Esophagus muscularis mucosa (tissue), 4 donors: ENCODE measurements at regions not wholly inside any gene's neighbourhood (a gene's known extent, or its start where the extent isn't known, plus 50 kb on each side); places are given as distances from the start of the nearest gene placed in this dataset.

ENCODE experiments used
- DNase-seq: peaks from one replicate; pipeline ENCODE4 v3.0.0-alpha.2; 2017; ENCODE audit errors: extremely low spot score
- H3K27ac ChIP-seq, 4 donors: fragments of 200-600 bp; sonication (generic); replicated peaks in 1 of 4; 1 replicate in 3 of 4; 2 replicates in 1 of 4; pipeline ENCODE4 v1.5.1; 2016 to 2019; ENCODE audit warnings: mild to moderate bottlenecking in 1 of 4
- H3K27me3 ChIP-seq, 4 donors: fragments of 200-600 bp; sonication (generic); one replicate each; pipeline versions ENCODE4 v1.5.1 to v1.6.0; 2016 to 2019
- H3K36me3 ChIP-seq, 4 donors: fragments of 200-600 bp; sonication (generic); one replicate each; pipeline ENCODE4 v1.5.1; 2016 to 2019
- H3K4me1 ChIP-seq, 4 donors: fragments of 200-600 bp; sonication (generic); one replicate each; pipeline ENCODE4 v1.5.1; 2016 to 2019
- H3K4me3 ChIP-seq, 4 donors: fragments of 200-600 bp; sonication (generic); 1 replicate in 2 of 4; 2 replicates in 2 of 4; pipeline ENCODE4 v1.5.1; 2016 to 2019; ENCODE audit warnings: mild to moderate bottlenecking in 4 of 4, moderate library complexity in 1 of 4
- H3K9me3 ChIP-seq, 4 donors: fragments of 200-600 bp; sonication (generic); 1 replicate in 3 of 4; 2 replicates in 1 of 4; pipeline ENCODE4 v1.5.1; 2016 to 2019
- EP300 ChIP-seq: sonication (generic); formaldehyde crosslinking; IDR thresholded peaks from one replicate; pipeline ENCODE4 v1.6.1; 2017; ENCODE audit warnings: antibody characterized with exemption
- POLR2A ChIP-seq: fragments of 450-650 bp; IDR thresholded peaks from one replicate; pipeline ENCODE4 v1.6.1; 2017; ENCODE audit warnings: antibody characterized with exemption, moderate library complexity, mild to moderate bottlenecking, low read depth
- POLR2AphosphoS5 ChIP-seq, 2 donors: sonication (generic); formaldehyde crosslinking; IDR thresholded peaks; one replicate each; pipeline ENCODE4 v1.6.1; 2017; ENCODE audit warnings: antibody characterized with exemption in 2 of 2
- WGBS: methylation state at CpG from one replicate; pipeline ENCODE4 v1.1.5; 2018; 5-methylcytosine and 5-hydroxymethylcytosine counted together
- intact Hi-C: fragments of 100-400 bp; cut with DNase I; formaldehyde crosslinking; loops from one replicate; pipeline ENCODE4 v1.15.1; 2023
- TF ChIP-seq, protein P1 (sequence below), 3 experiments: fragments of 200-600 bp in 2 of 3; fragments of 450-650 bp in 1 of 3; sonication (generic) in 2 of 3; IDR thresholded peaks; one replicate each; pipeline ENCODE4 v1.5.1; 2017 to 2019; ENCODE audit warnings: antibody characterized with exemption in 3 of 3, mild to moderate bottlenecking in 2 of 3, moderate library complexity in 1 of 3

DNA sequence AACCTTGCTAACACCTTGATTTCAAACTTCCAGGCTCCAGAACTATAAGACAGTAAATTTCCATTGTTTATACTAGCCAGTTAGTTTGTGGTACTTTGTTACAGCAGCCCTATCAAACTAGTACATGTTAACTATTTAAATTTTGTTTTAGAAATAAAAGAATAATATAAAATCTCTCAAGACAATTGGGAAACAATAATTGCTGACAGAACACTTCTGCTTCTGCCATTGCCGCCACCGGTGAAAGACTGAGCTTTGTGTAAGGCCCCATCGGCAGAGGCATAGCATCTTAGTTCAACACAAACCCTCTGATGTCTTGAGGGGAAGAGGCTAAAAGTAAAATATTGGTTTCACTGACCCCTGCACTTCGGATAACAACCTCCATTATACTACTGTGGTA is 1607.1 kb upstream of the SEL1L start:
- intact Hi-C loops, result no loop called here
- no peak for DNase-seq
- WGBS, result 86% methylated on average over 4 of the region's 4 CpGs
- Histone ChIP-seq H3K27ac (no peak overlapping the region), H3K27me3 (no peaks in the 10 kb centered on the region), H3K4me1 (no peaks in the 10 kb centered on the region), H3K36me3 (no peaks in the 10 kb centered on the region), H3K4me3 (no peak overlapping the region), H3K9me3 (no peaks in the 10 kb centered on the region)
- TF ChIP-seq, protein P1, sequence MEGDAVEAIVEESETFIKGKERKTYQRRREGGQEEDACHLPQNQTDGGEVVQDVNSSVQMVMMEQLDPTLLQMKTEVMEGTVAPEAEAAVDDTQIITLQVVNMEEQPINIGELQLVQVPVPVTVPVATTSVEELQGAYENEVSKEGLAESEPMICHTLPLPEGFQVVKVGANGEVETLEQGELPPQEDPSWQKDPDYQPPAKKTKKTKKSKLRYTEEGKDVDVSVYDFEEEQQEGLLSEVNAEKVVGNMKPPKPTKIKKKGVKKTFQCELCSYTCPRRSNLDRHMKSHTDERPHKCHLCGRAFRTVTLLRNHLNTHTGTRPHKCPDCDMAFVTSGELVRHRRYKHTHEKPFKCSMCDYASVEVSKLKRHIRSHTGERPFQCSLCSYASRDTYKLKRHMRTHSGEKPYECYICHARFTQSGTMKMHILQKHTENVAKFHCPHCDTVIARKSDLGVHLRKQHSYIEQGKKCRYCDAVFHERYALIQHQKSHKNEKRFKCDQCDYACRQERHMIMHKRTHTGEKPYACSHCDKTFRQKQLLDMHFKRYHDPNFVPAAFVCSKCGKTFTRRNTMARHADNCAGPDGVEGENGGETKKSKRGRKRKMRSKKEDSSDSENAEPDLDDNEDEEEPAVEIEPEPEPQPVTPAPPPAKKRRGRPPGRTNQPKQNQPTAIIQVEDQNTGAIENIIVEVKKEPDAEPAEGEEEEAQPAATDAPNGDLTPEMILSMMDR (IDR thresholded peaks at IDR 0.05), result no peak
- TF ChIP-seq POLR2A (no peak), POLR2AphosphoS5 (IDR thresholded peaks at IDR 0.05) (no peak), EP300 (no peak)

DNA sequence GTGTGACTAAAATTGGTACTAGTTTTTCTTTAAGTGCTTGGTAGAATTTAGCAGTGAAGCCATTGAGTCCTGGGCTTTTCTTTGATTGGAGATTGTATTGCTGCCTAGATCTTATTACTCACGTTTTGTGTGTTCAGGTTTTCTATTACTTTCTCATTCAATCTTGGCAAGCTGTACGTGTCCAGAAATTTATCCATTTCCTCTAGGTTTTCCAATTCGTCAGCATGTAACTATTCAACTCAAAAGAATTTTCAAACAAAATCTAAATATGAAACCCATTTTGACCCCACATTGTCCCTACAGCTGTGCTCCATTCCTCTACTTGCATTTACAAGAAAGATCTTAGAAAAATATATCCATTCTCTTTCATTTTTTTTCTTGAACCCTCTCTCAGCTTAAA is 1613.4 kb upstream of the SEL1L start:
- Histone ChIP-seq H3K36me3 (no peaks in the 10 kb centered on the region), H3K27ac (no peak overlapping the region), H3K4me3 (no peak overlapping the region), H3K9me3 (no peaks in the 10 kb centered on the region), H3K4me1 (no peaks in the 10 kb centered on the region), H3K27me3 (no peaks in the 10 kb centered on the region)
- no peak for DNase-seq
- TF ChIP-seq POLR2A (no peak), EP300 (no peak), POLR2AphosphoS5 (IDR thresholded peaks at IDR 0.05) (no peak)
- TF ChIP-seq, protein P1 (IDR thresholded peaks at IDR 0.05), result no peak
- intact Hi-C loops, result no loop called here
- 65% methylated on average over 3 of the region's 3 CpGs for WGBS

DNA sequence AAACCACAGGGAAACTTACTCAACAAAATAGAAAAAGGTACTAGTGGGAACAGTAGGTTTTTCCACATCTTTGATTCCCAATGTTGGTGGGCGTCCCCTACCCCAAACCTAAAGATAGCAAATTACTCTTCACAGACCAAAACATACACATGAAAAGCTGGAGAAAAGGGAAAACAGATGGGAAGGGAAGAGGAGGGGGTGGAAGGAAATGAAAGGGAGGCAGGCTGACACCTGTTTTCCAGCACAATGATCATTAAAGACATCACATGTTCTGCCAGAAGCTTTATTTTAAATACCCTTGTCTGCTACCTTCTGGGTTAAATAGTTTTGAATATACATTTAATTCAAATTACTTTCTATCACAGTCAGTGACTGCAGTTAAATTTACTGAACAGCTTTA is 1617.9 kb upstream of the SEL1L start:
- Histone ChIP-seq H3K27me3 (no peaks in the 10 kb centered on the region), H3K36me3 (no peaks in the 10 kb centered on the region), H3K27ac (no peak overlapping the region), H3K4me3 (no peak overlapping the region), H3K4me1 (no peaks in the 10 kb centered on the region), H3K9me3 (no peaks in the 10 kb centered on the region)
- intact Hi-C loops, result no loop called here
- no peak for TF ChIP-seq POLR2AphosphoS5 (IDR thresholded peaks at IDR 0.05)
- TF ChIP-seq, protein P1 (IDR thresholded peaks at IDR 0.05), result no peak
- TF ChIP-seq POLR2A, result no peak
- TF ChIP-seq EP300, result no peak
- WGBS, result 96% methylated on average over 1 of the region's 1 CpG
- DNase-seq, result no peak

DNA sequence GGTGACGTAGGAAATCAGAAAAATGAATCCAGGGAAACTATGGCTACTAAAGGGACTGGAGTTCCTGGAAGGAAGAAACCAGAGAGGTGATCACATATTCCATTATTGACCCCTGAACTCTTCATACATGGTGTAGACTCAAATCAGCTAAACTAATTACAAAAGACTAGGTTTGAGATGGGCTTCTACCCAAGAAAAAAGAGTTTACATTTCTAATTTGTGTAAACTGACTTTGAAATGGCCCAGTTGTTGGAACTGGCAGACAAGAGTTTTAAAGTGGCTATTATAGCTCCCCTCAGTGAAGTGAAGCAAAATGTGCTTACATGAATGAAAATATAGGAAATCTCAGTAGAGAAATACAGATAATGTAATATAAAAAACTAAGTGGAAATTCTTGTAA is 1619.4 kb upstream of the SEL1L start:
- Histone ChIP-seq H3K27me3 (no peaks in the 10 kb centered on the region), H3K4me3 (no peak overlapping the region), H3K9me3 (no peaks in the 10 kb centered on the region), H3K27ac (no peak overlapping the region), H3K36me3 (no peaks in the 10 kb centered on the region), H3K4me1 (no peaks in the 10 kb centered on the region)
- DNase-seq, result no peak
- intact Hi-C loops, result no loop called here
- WGBS, result 44% methylated on average over 1 of the region's 1 CpG
- TF ChIP-seq POLR2AphosphoS5 (IDR thresholded peaks at IDR 0.05), result no peak
- TF ChIP-seq, protein P1 (IDR thresholded peaks at IDR 0.05), result no peak
- TF ChIP-seq POLR2A, result no peak
- no peak for TF ChIP-seq EP300

DNA sequence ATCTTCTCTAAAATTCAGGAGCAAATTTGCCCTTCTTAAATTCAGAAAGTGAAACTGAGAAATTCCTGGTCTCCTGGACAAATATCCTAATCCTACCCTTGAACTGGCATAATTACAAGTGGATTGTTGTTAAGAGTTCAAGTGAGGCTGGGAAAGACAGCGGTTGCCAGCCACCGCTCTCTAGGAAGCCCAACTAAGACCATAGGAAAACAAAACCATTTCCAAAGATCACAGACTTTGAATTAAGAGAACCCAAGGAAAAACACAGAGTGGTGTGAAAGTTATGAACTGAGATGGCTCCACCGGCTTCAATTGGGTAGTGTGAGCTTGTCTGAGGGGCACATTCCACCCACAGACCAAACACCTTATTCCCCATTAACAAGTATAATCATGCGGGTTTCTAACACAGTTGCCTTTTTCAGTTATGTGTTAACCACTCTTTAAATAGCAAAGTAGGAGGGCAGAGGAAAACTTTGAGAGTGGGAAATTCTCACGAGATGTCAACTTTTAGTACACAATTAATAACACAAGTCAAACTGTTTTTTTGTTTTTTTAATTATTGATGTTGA is 1628.8 kb upstream of the SEL1L start:
- intact Hi-C loops, result no loop called here
- no peak for TF ChIP-seq EP300
- TF ChIP-seq, protein P1 (IDR thresholded peaks at IDR 0.05), result no peak
- TF ChIP-seq POLR2A, result no peak
- TF ChIP-seq POLR2AphosphoS5 (IDR thresholded peaks at IDR 0.05), result no peak
- no peaks in the 10 kb centered on the region for H3K36me3 ChIP-seq
- no peak for DNase-seq
- no peaks in the 10 kb centered on the region for H3K4me1 ChIP-seq
- H3K4me3 ChIP-seq, result no peak overlapping the region
- H3K27ac ChIP-seq, result no peak overlapping the region
- WGBS, result 90% methylated on average over 5 of the region's 5 CpGs
- H3K9me3 ChIP-seq, result no peaks in the 10 kb centered on the region
- H3K27me3 ChIP-seq, result no peaks in the 10 kb centered on the region
